ENCODE measurements at regions not wholly inside any gene's neighbourhood (a gene's known extent, or its start where the extent isn't known, plus 50 kb on each side); places are given as distances from the start of the nearest gene placed in this dataset.

GRCh38 chr5:135188233-135188914 is 154.3 kb upstream of the PITX1 start:
- CTCF ChIA-PET = no interaction called here
- Histone ChIP-seq H3K4me3 (no peak overlapping the region), H3K79me2 (ENCODE audit: control insufficient read depth, insufficient read depth, low read length) (no peaks in the 10 kb centered on the region), H3K36me3 (ENCODE audit: control insufficient read depth in 2 of 2, insufficient read depth in 2 of 2, low read length in 1 of 2) (no peaks in the 10 kb centered on the region), H3K27me3 (replicated peaks in 1 of 2; ENCODE audit: control insufficient read depth in 2 of 2, insufficient read depth in 2 of 2, low read length in 1 of 2) (peaks cover 0 to 2% of the 10 kb centered on the region in 2 experiments; a peak in 3 of 4 replicates), H4K20me1 (ENCODE audit: control insufficient read depth, insufficient read depth) (no peaks in the 10 kb centered on the region), H3K4me1 (ENCODE audit: control insufficient read depth, insufficient read depth, low read length) (no peaks in the 10 kb centered on the region), H3K4me2 (ENCODE audit: control insufficient read depth, insufficient read depth) (no peak overlapping the region), H3K9ac (ENCODE audit: control insufficient read depth, insufficient read depth, low read length) (no peak overlapping the region), H3K9me3 (replicated peaks; ENCODE audit: control insufficient read depth, insufficient read depth, low read length) (no peaks in the 10 kb centered on the region), H3K27ac (ENCODE audit: control insufficient read depth, insufficient read depth) (no peak overlapping the region), H2AFZ (ENCODE audit: control insufficient read depth, low read depth, low read length) (no peak overlapping the region)
- RAD21 ChIA-PET (ENCODE audit: unreplicated experiment) = interaction anchor here (1.2 kb wide), 1 partner anchor 275 kb away, joined by 3 read pairs; no protein-coding TSS in a partner anchor
- in situ Hi-C loops (cut with MboI) = loop anchor here (25.0 kb wide), 1 partner anchor 451 kb away; the partner anchor contains the start of gene CAMLG
- intact Hi-C loops (cut with micrococcal nuclease; ENCODE audit: unreplicated experiment) = no loop called here
- no peak for ATAC-seq
- no TSS peak for BruUV-seq (replicated peaks)
- POLR2A ChIA-PET = no interaction called here
- SMC1A ChIA-PET (ENCODE audit: uncharacterized antibody, unreplicated experiment) = no interaction called here
- no peak for DNase-seq (ENCODE audit: low read depth, low spot score)
- 28% methylated on average over 4 of the region's 4 CpGs for WGBS (ENCODE audit: insufficient coverage, insufficient replicate concordance, low lambda C conversion rate, missing lambda C conversion rate)
- FAIRE-seq = no peak
- TF ChIP-seq CBX5 (IDR thresholded peaks at IDR 0.05; ENCODE audit: low read depth) (no peak), IRF3 (IDR thresholded peaks at IDR 0.05) (no peak), CBX3 (IDR thresholded peaks at IDR 0.05; ENCODE audit: borderline replicate concordance, low read depth) (no peak), BHLHE40 (IDR thresholded peaks at IDR 0.05; ENCODE audit: borderline replicate concordance in 1 of 2, low read depth in 2 of 2, low read length in 1 of 2) (no peak), POLR2A (IDR thresholded peaks at IDR 0.05; ENCODE audit: low read depth, low read length) (no peak), MYC (IDR thresholded peaks at IDR 0.05; ENCODE audit: insufficient read depth, insufficient read length, insufficient replicate concordance, low read length, severe bottlenecking) (no peak), JUND (IDR thresholded peaks at IDR 0.05; ENCODE audit: low read depth, low read length) (no peak), IRF4 (IDR thresholded peaks at IDR 0.05; ENCODE audit: low read depth, low read length) (no peak), MEF2A (IDR thresholded peaks at IDR 0.05; ENCODE audit: insufficient read depth, low read depth, low read length) (no peak), NFXL1 (IDR thresholded peaks at IDR 0.05; ENCODE audit: borderline replicate concordance) (no peak), MLLT1 (IDR thresholded peaks at IDR 0.05) (no peak), CTCF (IDR thresholded peaks at IDR 0.05 in 2 of 3, conservative IDR thresholded peaks at IDR 0.05 in 1 of 3; ENCODE audit: control insufficient read depth in 2 of 3, extremely low read depth in 1 of 3, insufficient read depth in 1 of 3, low read depth in 3 of 3, low read length in 3 of 3) (no peak)
- TF ChIP-seq, protein P1, sequence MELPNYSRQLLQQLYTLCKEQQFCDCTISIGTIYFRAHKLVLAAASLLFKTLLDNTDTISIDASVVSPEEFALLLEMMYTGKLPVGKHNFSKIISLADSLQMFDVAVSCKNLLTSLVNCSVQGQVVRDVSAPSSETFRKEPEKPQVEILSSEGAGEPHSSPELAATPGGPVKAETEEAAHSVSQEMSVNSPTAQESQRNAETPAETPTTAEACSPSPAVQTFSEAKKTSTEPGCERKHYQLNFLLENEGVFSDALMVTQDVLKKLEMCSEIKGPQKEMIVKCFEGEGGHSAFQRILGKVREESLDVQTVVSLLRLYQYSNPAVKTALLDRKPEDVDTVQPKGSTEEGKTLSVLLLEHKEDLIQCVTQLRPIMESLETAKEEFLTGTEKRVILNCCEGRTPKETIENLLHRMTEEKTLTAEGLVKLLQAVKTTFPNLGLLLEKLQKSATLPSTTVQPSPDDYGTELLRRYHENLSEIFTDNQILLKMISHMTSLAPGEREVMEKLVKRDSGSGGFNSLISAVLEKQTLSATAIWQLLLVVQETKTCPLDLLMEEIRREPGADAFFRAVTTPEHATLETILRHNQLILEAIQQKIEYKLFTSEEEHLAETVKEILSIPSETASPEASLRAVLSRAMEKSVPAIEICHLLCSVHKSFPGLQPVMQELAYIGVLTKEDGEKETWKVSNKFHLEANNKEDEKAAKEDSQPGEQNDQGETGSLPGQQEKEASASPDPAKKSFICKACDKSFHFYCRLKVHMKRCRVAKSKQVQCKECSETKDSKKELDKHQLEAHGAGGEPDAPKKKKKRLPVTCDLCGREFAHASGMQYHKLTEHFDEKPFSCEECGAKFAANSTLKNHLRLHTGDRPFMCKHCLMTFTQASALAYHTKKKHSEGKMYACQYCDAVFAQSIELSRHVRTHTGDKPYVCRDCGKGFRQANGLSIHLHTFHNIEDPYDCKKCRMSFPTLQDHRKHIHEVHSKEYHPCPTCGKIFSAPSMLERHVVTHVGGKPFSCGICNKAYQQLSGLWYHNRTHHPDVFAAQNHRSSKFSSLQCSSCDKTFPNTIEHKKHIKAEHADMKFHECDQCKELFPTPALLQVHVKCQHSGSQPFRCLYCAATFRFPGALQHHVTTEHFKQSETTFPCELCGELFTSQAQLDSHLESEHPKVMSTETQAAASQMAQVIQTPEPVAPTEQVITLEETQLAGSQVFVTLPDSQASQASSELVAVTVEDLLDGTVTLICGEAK (IDR thresholded peaks at IDR 0.05; ENCODE audit: borderline replicate concordance) = no peak
